Epidermal melanocyte (primary cell): ENCODE measurements at regions not wholly inside any gene's neighbourhood (a gene's known extent, or its start where the extent isn't known, plus 50 kb on each side); places are given as distances from the start of the nearest gene placed in this dataset.
"Not testable (repeated sequence)": the region's sequence is repeated elsewhere in the genome, so short reads cannot be mapped to it uniquely, and the experiment has no call there.

Experiments used
- DNase-seq: peaks from one replicate; pipeline ENCODE4 v3.0.0; 2011; ENCODE audit warnings: low spot score; ENCODE audit not compliant: insufficient read length

DNA sequence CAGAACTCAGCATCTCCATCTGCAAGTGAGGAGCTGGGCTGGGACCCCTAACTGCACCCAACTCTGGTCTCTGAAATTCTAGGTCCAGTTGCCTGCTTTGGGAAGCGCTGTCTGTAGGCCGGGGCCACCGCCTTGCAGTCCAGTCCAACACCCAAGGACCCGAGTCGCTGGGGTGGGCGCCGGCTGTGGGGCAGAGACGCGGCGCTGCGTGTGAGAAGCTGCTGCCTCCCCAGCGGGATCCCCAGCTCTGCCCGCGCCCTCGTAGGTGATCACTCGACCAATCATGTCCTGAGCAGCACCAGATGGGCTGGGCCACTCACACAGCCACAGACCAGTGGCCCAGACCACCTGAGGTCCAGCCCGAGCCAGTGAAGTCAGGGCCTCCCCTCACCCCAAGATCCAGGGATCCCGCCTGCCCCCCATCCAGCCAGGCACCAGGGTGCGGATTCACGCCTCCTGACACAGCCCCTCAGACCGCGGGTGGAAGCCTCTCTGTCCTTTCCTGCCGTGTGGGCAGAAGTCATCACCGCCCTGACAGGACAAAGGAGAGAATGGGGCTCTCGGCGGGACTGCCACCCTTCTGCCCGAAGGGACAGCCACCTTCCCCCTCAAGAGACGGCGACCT, 67.4 kb upstream of the ADGRA1 start:
- no peak for DNase-seq

DNA sequence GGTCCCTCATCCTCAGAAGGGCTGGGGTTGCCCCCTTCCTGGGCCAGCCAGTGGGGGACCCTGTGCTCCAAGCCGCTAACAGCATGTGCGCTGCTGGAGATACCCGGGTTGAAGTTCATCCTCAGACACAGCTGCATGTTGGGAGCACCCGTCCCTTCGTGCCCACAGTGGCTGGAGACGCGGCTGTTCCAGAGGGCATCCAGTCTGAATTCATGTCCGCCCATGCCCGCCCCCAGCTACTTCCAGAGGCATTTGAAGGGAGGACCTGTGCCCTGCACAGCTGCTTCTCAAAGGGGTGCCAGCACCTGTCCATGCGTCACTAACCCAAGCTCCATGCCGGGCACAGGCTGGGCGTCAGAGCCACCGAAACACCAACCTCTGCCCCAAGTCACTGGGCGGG, 68.1 kb upstream of the ADGRA1 start:
- DNase-seq = no peak

DNA sequence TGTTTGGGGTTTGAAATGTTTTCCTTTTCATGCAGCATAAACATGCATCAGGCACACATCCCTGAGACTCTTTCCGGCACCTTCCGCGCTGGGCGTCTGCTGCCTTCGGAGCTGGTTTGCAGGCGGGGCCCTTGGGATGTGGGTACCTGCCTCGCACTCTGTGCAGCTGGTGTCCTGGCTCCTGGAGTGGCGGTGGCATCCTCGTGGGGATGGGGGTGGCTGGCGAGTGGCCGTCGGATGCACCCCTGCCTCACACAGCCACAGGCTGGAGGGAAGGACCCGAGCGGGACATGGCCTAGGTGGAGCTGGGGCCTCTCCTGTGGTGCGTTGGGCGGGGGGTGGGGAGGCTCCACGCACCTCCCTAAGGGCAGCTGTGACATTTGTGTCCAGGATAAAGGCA, 68.5 kb upstream of the ADGRA1 start:
- no peak for DNase-seq

GRCh38 chr10:133018491-133018890, 69.2 kb upstream of the ADGRA1 start:
- DNase-seq = no peak

- no peak for DNase-seq
These were observed 70.5 kb upstream of the ADGRA1 start for GRCh38 chr10:133017203-133017601.

DNA sequence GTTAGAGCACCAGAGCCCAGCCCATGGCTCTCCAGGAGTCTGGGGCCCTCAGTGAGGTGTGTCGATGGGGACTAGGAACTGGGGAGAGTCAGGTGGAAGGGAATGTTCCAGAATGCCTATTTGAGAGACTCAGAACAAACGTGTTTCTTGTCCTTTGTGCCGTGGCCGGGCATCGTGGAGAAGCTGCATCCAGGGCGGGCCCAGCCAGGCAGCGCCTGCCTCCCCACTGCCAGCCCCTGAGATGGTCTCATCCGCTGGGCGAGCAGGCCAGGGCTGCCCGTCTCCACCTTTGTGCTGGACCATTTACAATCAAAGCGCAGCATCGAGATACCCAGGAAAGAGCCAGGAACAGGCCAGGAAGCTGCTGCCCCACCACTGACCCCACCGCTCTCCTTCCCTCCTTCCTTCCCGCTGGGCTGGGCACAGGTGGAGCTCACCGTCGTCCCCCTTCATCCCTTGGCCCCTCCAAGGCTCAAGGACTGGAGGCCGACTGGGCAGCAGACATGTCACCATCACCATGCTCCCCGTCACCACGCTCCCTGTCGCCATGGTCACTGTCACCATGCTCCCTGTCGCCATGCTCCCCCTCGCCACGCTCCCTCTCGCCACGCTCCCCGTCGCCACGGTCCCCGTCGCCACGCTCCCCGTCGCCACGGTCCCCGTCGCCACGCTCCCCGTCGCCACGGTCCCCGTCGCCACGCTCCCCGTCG, 71.1 kb upstream of the ADGRA1 start:
- DNase-seq = no peak

GRCh38 chr10:133015816-133016462, 71.8 kb upstream of the ADGRA1 start:
- DNase-seq = no peak

GRCh38 chr10:133015321-133015720, 72.4 kb upstream of the ADGRA1 start:
- no peak for DNase-seq

DNA sequence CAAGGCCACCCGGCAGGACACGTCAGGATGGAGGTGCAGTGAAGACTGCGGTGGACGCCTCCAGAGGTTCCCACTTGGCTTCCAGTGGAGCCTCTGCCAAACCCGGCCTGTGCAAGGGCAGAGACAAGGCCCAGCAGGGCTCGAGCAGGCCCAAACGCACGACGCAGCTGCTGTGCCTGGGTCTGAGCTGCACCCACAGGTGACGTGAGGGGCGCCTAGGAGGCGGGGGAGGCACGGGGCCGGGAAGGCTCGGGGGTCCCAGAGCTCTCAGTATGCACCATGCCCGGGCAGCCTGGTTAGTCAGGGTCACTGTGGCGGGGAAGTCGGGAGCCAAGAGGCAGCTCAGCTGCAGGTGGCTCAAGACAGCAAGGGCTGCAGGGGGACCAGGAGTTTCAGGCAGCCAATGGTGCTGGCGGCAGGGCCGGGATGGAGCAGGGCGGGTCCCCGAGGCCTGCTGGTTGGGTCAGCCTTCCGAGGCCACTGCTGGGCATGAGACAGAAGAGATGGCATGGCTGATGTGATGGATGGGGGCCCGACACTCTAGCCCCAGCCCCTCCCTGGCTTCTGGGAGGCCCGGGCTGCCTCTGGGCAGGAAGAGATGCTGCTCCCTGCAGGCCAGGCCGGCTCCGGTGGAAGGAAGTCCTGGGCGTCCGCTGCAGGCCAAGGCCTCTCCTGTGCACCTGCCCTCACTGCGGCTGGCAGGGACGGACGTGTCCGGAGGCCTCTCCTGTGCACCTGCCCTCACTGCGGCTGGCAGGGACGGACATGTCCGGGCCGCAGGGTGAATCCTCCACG, 72.2 kb upstream of the CFAP46 start:
- DNase-seq = no peak

GRCh38 chr10:133013463-133013862, 71.1 kb upstream of the CFAP46 start:
- DNase-seq = no peak

DNA sequence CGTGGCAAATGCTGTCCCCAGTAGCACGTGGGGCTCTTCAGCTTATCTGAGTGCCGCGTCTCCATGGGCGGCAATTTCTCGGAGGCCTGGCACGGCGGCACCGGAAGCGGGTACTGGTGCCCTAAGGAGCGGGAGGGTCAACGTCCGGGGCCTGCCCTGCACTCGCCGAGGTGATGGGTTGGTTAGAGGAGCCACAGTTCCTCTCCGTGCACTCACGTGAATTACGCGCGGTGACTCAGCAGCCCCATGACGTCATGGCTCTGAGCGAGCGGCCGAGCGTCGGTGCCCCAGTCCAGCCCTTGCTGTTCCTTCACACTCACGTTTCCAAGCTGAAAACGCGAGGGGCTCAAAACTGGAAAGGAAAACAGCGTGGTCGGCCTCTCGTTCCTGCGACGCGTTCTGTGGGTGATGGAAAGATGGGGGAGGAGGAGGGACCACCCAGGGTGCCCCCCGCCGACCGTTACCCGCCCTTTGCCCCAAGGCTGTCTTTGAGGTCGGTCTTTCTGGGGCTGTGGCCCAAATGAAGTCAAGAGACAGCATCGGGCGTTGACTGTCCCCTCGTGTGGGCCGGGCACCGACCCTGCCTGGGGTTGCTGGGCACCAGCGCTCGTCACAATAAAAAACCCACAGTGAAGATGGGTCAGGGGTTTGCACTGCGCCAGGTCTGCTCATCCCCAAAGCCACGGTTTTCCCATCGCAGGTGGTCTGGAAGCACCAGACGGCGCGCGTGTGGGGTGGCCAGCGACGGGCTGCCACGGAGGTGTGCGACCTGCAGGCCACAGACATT, 70.4 kb upstream of the CFAP46 start:
- no peak for DNase-seq

GRCh38 chr10:133011882-133012281, 69.5 kb upstream of the CFAP46 start:
- no peak for DNase-seq

GRCh38 chr10:133011393-133011792, 69.0 kb upstream of the CFAP46 start:
- DNase-seq = not testable (repeated sequence)

- not testable (repeated sequence) for DNase-seq
These were observed 68.4 kb upstream of the CFAP46 start for GRCh38 chr10:133010843-133011179.

GRCh38 chr10:133010095-133010842, 67.9 kb upstream of the CFAP46 start:
- DNase-seq = no peak

GRCh38 chr10:133009218-133009950, 67.0 kb upstream of the CFAP46 start:
- DNase-seq = no peak

DNA sequence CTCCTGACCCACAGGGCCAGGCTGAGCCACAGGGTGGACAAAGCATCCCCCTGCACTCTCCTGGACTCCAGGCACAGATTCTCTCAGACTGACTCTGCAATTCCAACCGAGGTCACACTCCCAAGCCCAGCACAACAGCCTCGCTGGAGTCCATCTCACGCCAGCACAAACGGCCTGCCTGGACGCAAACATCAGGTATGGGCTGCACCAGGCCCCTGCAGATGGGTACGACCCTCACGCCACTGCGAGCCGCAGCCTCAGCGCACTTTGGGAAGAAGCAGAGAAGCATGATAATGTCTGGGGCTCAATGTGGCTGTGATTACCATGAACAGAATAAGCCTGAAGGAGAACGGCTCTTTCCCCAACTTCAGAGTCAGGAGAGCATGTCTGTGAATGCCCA, 66.4 kb upstream of the CFAP46 start:
- no peak for DNase-seq

GRCh38 chr10:133008196-133008595, 65.8 kb upstream of the CFAP46 start:
- DNase-seq = no peak

GRCh38 chr10:133007360-133007858, 65.0 kb upstream of the CFAP46 start:
- no peak for DNase-seq

- DNase-seq = no peak
These were observed 64.4 kb upstream of the CFAP46 start for GRCh38 chr10:133006806-133007205.
